ENCODE measurements at regions not wholly inside any gene's neighbourhood (a gene's known extent, or its start where the extent isn't known, plus 50 kb on each side); places are given as distances from the start of the nearest gene placed in this dataset.
"Not testable (repeated sequence)": the region's sequence is repeated elsewhere in the genome, so short reads cannot be mapped to it uniquely, and the experiment has no call there.

DNA sequence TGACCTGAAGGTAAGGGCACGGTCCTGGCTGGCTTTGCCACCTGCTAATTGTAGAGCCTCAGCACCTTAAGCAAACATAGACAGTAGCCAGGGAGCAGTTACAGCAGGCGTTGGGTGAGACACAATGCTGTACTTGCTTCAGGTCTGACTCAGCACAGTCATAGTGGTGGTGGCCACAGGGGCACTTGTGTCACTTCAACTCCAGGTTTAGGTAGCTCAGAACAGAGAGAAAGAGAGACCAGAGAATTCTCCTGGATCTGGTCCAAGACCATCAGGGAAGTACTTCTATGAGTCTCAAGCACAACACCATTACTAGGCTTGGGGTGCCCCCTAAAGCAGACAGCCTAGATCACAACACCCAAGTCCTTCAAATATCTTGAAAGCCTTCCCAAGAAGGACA lies 204.4 kb downstream of the OTOL1 start:
- H3K9ac ChIP-seq (ENCODE audit: low read length): no peak overlapping the region
- H3K36me3 ChIP-seq (ENCODE audit: insufficient read depth, low read length): no peaks in the 10 kb centered on the region
- TF ChIP-seq EZH2 (IDR thresholded peaks at IDR 0.05; ENCODE audit: insufficient read depth, low read length): no peak
- no peak for TF ChIP-seq CTCF (IDR thresholded peaks at IDR 0.05; ENCODE audit: insufficient read depth, low read depth, low read length)
- H2AFZ ChIP-seq (ENCODE audit: low read depth, low read length): no peak overlapping the region
- no peaks in the 10 kb centered on the region for H3K36me3 Mint-ChIP-seq (ENCODE audit: low read depth, unreplicated experiment)
- no peaks in the 10 kb centered on the region for H3K9me3 Mint-ChIP-seq (ENCODE audit: unreplicated experiment)
- H3K27ac Mint-ChIP-seq (ENCODE audit: unreplicated experiment): no peak overlapping the region
- no peaks in the 10 kb centered on the region for H3K9me3 ChIP-seq (ENCODE audit: insufficient read depth, low read depth, low read length)
- no peaks in the 10 kb centered on the region for H3K4me1 ChIP-seq (ENCODE audit: insufficient read depth, low read length)
- H3K4me1 Mint-ChIP-seq (ENCODE audit: low read depth, unreplicated experiment): peaks cover 5% of the 10 kb centered on the region
- no peak overlapping the region for H3K4me3 Mint-ChIP-seq (ENCODE audit: unreplicated experiment)
- no peaks in the 10 kb centered on the region for H4K20me1 ChIP-seq (ENCODE audit: insufficient read depth, low read length)
- DNase-seq (ENCODE audit: low read depth) (no peak), FAIRE-seq (no peak)
- H3K79me2 ChIP-seq (ENCODE audit: insufficient read depth, low read length): no peaks in the 10 kb centered on the region
- H3K27me3 ChIP-seq (ENCODE audit: insufficient read depth, low read length): no peaks in the 10 kb centered on the region
- no peak overlapping the region for H3K4me2 ChIP-seq (ENCODE audit: low read length)
- no peak overlapping the region for H3K27ac ChIP-seq (ENCODE audit: low read depth, low read length)
- H3K27me3 Mint-ChIP-seq (ENCODE audit: low read depth, unreplicated experiment): no peaks in the 10 kb centered on the region
- no peak overlapping the region for H3K4me3 ChIP-seq (ENCODE audit: insufficient read depth, low read depth, low read length)

DNA sequence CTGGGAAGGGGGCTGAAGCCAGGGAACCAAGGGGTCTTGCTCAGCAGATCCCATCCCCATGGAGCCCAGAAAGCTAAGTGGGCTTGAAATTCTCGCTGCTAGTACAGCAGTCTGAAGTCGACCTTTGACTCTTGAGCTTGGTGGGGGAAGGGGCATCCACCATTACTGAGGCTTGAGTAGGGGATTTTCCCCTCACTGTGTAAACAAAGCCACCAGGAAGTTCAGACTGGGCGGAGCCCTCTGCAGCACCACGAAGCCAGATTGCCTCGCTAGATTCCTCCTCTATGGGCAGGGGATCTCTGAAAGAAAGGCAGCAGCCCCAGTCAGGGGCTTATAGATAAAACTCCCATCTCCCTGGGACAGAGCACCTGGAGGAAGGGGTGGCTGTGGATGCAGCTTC lies 210.6 kb downstream of the OTOL1 start:
- not testable (repeated sequence) for H3K4me1 ChIP-seq (ENCODE audit: insufficient read depth, low read length); H3K79me2 ChIP-seq (ENCODE audit: insufficient read depth, low read length); H3K9ac ChIP-seq (ENCODE audit: low read length); H3K27me3 Mint-ChIP-seq (ENCODE audit: low read depth, unreplicated experiment); H3K4me3 Mint-ChIP-seq (ENCODE audit: unreplicated experiment); H2AFZ ChIP-seq (ENCODE audit: low read depth, low read length); H3K27me3 ChIP-seq (ENCODE audit: insufficient read depth, low read length); H3K4me1 Mint-ChIP-seq (ENCODE audit: low read depth, unreplicated experiment); H3K27ac ChIP-seq (ENCODE audit: low read depth, low read length); H3K27ac Mint-ChIP-seq (ENCODE audit: unreplicated experiment); H3K9me3 ChIP-seq (ENCODE audit: insufficient read depth, low read depth, low read length); H3K36me3 Mint-ChIP-seq (ENCODE audit: low read depth, unreplicated experiment); H3K4me3 ChIP-seq (ENCODE audit: insufficient read depth, low read depth, low read length); H3K4me2 ChIP-seq (ENCODE audit: low read length); FAIRE-seq; H3K9me3 Mint-ChIP-seq (ENCODE audit: unreplicated experiment); H4K20me1 ChIP-seq (ENCODE audit: insufficient read depth, low read length); DNase-seq (ENCODE audit: low read depth); H3K36me3 ChIP-seq (ENCODE audit: insufficient read depth, low read length)

- Histone ChIP-seq H3K36me3 (ENCODE audit: insufficient read depth, low read length) (no peaks in the 10 kb centered on the region), H2AFZ (ENCODE audit: low read depth, low read length) (no peak overlapping the region), H3K79me2 (ENCODE audit: insufficient read depth, low read length) (no peaks in the 10 kb centered on the region), H3K9me3 (ENCODE audit: insufficient read depth, low read depth, low read length) (no peaks in the 10 kb centered on the region), H3K4me2 (ENCODE audit: low read length) (no peak overlapping the region), H3K4me1 (ENCODE audit: insufficient read depth, low read length) (no peaks in the 10 kb centered on the region), H3K27ac (ENCODE audit: low read depth, low read length) (no peak overlapping the region), H3K27me3 (ENCODE audit: insufficient read depth, low read length) (no peaks in the 10 kb centered on the region), H3K4me3 (ENCODE audit: insufficient read depth, low read depth, low read length) (no peak overlapping the region), H4K20me1 (ENCODE audit: insufficient read depth, low read length) (no peaks in the 10 kb centered on the region), H3K9ac (ENCODE audit: low read length) (no peak overlapping the region)
- Mint-ChIP-seq H3K4me1 (ENCODE audit: low read depth, unreplicated experiment) (no peaks in the 10 kb centered on the region), H3K4me3 (ENCODE audit: unreplicated experiment) (no peak overlapping the region), H3K27ac (ENCODE audit: unreplicated experiment) (no peak overlapping the region), H3K27me3 (ENCODE audit: low read depth, unreplicated experiment) (no peaks in the 10 kb centered on the region), H3K36me3 (ENCODE audit: low read depth, unreplicated experiment) (no peaks in the 10 kb centered on the region), H3K9me3 (ENCODE audit: unreplicated experiment) (no peaks in the 10 kb centered on the region)
- TF ChIP-seq EZH2 (IDR thresholded peaks at IDR 0.05; ENCODE audit: insufficient read depth, low read length) (no peak), CTCF (IDR thresholded peaks at IDR 0.05; ENCODE audit: insufficient read depth, low read depth, low read length) (no peak)
- no peak for DNase-seq (ENCODE audit: low read depth)
- no peak for FAIRE-seq
Observed at GRCh38 chr3:161713731-161714130, 217.1 kb downstream of the OTOL1 start.
